ENCODE measurements at regions not wholly inside any gene's neighbourhood (a gene's known extent, or its start where the extent isn't known, plus 50 kb on each side); places are given as distances from the start of the nearest gene placed in this dataset.

- DNase-seq (ENCODE audit: low read depth, low spot score): peak; percentile 25
Measured at GRCh38 chr4:124288706-124289486, 423.6 kb downstream of the ANKRD50 start.

GRCh38 chr4:124290678-124291077 is 421.9 kb downstream of the ANKRD50 start:
- no peak for DNase-seq (ENCODE audit: low read depth, low spot score)

GRCh38 chr4:124295413-124295812 is 417.1 kb downstream of the ANKRD50 start:
- no peak for DNase-seq (ENCODE audit: low read depth, low spot score)

- peak; percentile 63 for DNase-seq (ENCODE audit: low read depth, low spot score)
Measured at GRCh38 chr4:124304941-124305340, 407.6 kb downstream of the ANKRD50 start.

GRCh38 chr4:124306352-124306751 is 406.2 kb downstream of the ANKRD50 start:
- DNase-seq (ENCODE audit: low read depth, low spot score): no peak

- DNase-seq (ENCODE audit: low read depth, low spot score): no peak
Measured at GRCh38 chr4:124307143-124307542, 405.4 kb downstream of the ANKRD50 start.

- DNase-seq (ENCODE audit: low read depth, low spot score): no peak
Measured at GRCh38 chr4:124318292-124318691, 394.2 kb downstream of the ANKRD50 start.

GRCh38 chr4:124321364-124321763 is 391.2 kb downstream of the ANKRD50 start:
- DNase-seq (ENCODE audit: low read depth, low spot score): peak; percentile 18

- DNase-seq (ENCODE audit: low read depth, low spot score): peak; percentile 53
Measured at GRCh38 chr4:124322234-124323065, 390.1 kb downstream of the ANKRD50 start.

- DNase-seq (ENCODE audit: low read depth, low spot score): no peak
Measured at GRCh38 chr4:124325690-124326089, 386.8 kb downstream of the ANKRD50 start.

GRCh38 chr4:124329134-124329533 is 383.4 kb downstream of the ANKRD50 start:
- DNase-seq (ENCODE audit: low read depth, low spot score): no peak

GRCh38 chr4:124330045-124330444 is 382.5 kb downstream of the ANKRD50 start:
- DNase-seq (ENCODE audit: low read depth, low spot score): no peak

- DNase-seq (ENCODE audit: low read depth, low spot score): no peak
Measured at GRCh38 chr4:124331781-124332180, 380.8 kb downstream of the ANKRD50 start.

- DNase-seq (ENCODE audit: low read depth, low spot score): no peak
Measured at GRCh38 chr4:124333466-124333865, 379.1 kb downstream of the ANKRD50 start.

- DNase-seq (ENCODE audit: low read depth, low spot score): peak; percentile 81
Measured at GRCh38 chr4:124334119-124334518, 378.4 kb downstream of the ANKRD50 start.

GRCh38 chr4:124337874-124338273 is 374.7 kb downstream of the ANKRD50 start:
- DNase-seq (ENCODE audit: low read depth, low spot score): no peak

GRCh38 chr4:124343661-124344171 is 368.8 kb downstream of the ANKRD50 start:
- DNase-seq (ENCODE audit: low read depth, low spot score): no peak

- no peak for DNase-seq (ENCODE audit: low read depth, low spot score)
Measured at GRCh38 chr4:124372916-124373315, 339.6 kb downstream of the ANKRD50 start.

GRCh38 chr4:124386163-124386562 is 326.4 kb downstream of the ANKRD50 start:
- no peak for DNase-seq (ENCODE audit: low read depth, low spot score)

GRCh38 chr4:124386648-124387047 is 325.9 kb downstream of the ANKRD50 start:
- DNase-seq (ENCODE audit: low read depth, low spot score): no peak

GRCh38 chr4:124389591-124389990 is 322.9 kb downstream of the ANKRD50 start:
- peak; percentile 4 for DNase-seq (ENCODE audit: low read depth, low spot score)

GRCh38 chr4:124390861-124391260 is 321.7 kb downstream of the ANKRD50 start:
- no peak for DNase-seq (ENCODE audit: low read depth, low spot score)

GRCh38 chr4:124396333-124396732 is 316.2 kb downstream of the ANKRD50 start:
- no peak for DNase-seq (ENCODE audit: low read depth, low spot score)
